K562 (cell line): ENCODE measurements at regions not wholly inside any gene's neighbourhood (a gene's known extent, or its start where the extent isn't known, plus 50 kb on each side); places are given as distances from the start of the nearest gene placed in this dataset.

Source experiments
- ATAC-seq: fragments of 200-7000 bp; cut with Tn5 transposase; 3 replicates; pipeline ENCODE4 v1.9.1; 2020; ENCODE audit warnings: moderate library complexity
- BruUV-seq: library from RNA; stranded (reverse); fragments of 400-500 nt; replicated peaks from 2 replicates; lab custom pipeline; 2021; lab: Mats Ljungman, UMichigan
- CTCF ChIA-PET: fragments of 300-600 bp; formaldehyde crosslinking; extraction: SDS; loops from one replicate; lab custom pipeline; 2021; ENCODE audit warnings: low intra/inter-chr PET ratio; lab: Yijun Ruan, JAX
- POLR2A ChIA-PET: fragments of 300-600, 350-650 bp; sonication (Branson Sonifier 250); formaldehyde crosslinking; extraction: SDS; loops from one replicate; lab custom pipeline; 2021; ENCODE audit warnings: antibody characterized with exemption, inconsistent platforms; lab: Yijun Ruan, JAX
- DNase-seq, 4 experiments: peaks; one replicate each; pipeline versions ENCODE4 v3.0.0 to v3.0.0-alpha.2; 2011 to 2018; ENCODE audit warnings: low spot score in 3 of 4, mixed read lengths in 3 of 4; ENCODE audit errors: extremely low read depth in 1 of 4
- FAIRE-seq: peaks from 2 replicates; lab custom pipeline; 2011; peaks lifted over from hg19 to GRCh38; lab: Jason Lieb, UNC
- H2AFZ ChIP-seq: 2 replicates; pipeline ENCODE4 v1.6.0; 2011; ENCODE audit warnings: low read depth, low read length, control low read depth, inconsistent platforms
- H3K27ac ChIP-seq: fragments of 200-600 bp; 3 replicates; pipeline ENCODE4 v1.8.0; 2011; ENCODE audit warnings: low read depth, mild to moderate bottlenecking, control low read depth, inconsistent platforms, low read length, moderate library complexity, mixed read lengths; ENCODE audit errors: extremely low read depth
- H3K27me3 ChIP-seq, 2 experiments: fragments of 300-600 bp in 1 of 2; 2 replicates in 1 of 2; 3 replicates in 1 of 2; pipeline versions ENCODE4 v1.6.0 to v1.8.0; 2011; ENCODE audit warnings: inconsistent platforms in 2 of 2, low read length in 2 of 2, mild to moderate bottlenecking in 1 of 2, mixed read lengths in 1 of 2, moderate library complexity in 1 of 2; ENCODE audit not compliant: control insufficient read depth in 2 of 2, insufficient read depth in 2 of 2
- H3K36me3 ChIP-seq: fragments of 300-600 bp; 3 replicates; pipeline ENCODE4 v1.8.0; 2011; ENCODE audit warnings: mild to moderate bottlenecking, low read length, inconsistent platforms; ENCODE audit not compliant: control insufficient read depth, insufficient read depth
- H3K4me1 ChIP-seq, 2 experiments: fragments of 200-600 bp in 1 of 2; replicated peaks in 1 of 2; 2 replicates in 1 of 2; 3 replicates in 1 of 2; pipeline versions ENCODE4 v1.5.1 to v1.8.0; 2011; ENCODE audit warnings: inconsistent platforms in 2 of 2, low read length in 2 of 2, mild to moderate bottlenecking in 1 of 2, mixed read lengths in 1 of 2, moderate library complexity in 1 of 2; ENCODE audit not compliant: control insufficient read depth in 2 of 2, insufficient read depth in 2 of 2
- H3K4me2 ChIP-seq: 2 replicates; pipeline ENCODE4 v1.6.1; 2011; ENCODE audit warnings: low read length, control low read depth, inconsistent platforms, mixed read lengths; ENCODE audit not compliant: insufficient read depth
- H3K4me3 ChIP-seq: fragments of 200-600 bp; sonication (generic), shearing (Covaris generic); 2 replicates; pipeline ENCODE4 v1.5.1; 2016; ENCODE audit warnings: control low read depth, inconsistent platforms
- H3K79me2 ChIP-seq: fragments of 200-600 bp; 3 replicates; pipeline ENCODE4 v1.8.0; 2011; ENCODE audit warnings: low read length, inconsistent platforms; ENCODE audit not compliant: control insufficient read depth, insufficient read depth
- H3K9ac ChIP-seq, 2 experiments: 2 replicates each; pipeline versions ENCODE4 v1.6.0 to v1.6.1; 2011; ENCODE audit warnings: low read depth in 2 of 2, low read length in 2 of 2, control low read depth in 1 of 2, inconsistent platforms in 1 of 2, mild to moderate bottlenecking in 1 of 2, mixed read lengths in 1 of 2; ENCODE audit not compliant: insufficient read depth in 1 of 2
- H3K9me1 ChIP-seq: one replicate; pipeline ENCODE4 v1.6.0; 2011; ENCODE audit warnings: inconsistent platforms, mild to moderate bottlenecking, low read length, moderate library complexity; ENCODE audit not compliant: control insufficient read depth, insufficient read depth
- H3K9me3 ChIP-seq: replicated peaks from 2 replicates; pipeline ENCODE4 v1.5.1; 2011; ENCODE audit warnings: low read depth, low read length, inconsistent platforms; ENCODE audit not compliant: control insufficient read depth, insufficient read depth
- H4K20me1 ChIP-seq: replicated peaks from 2 replicates; pipeline ENCODE4 v1.6.1; 2011; ENCODE audit warnings: low read length, inconsistent platforms, mixed read lengths; ENCODE audit not compliant: control insufficient read depth, insufficient read depth
- CBFA2T2 ChIP-seq: fragments of 450-650 bp; conservative IDR thresholded peaks from 2 replicates; pipeline ENCODE4 v1.6.1; 2017; ENCODE audit warnings: mild to moderate bottlenecking
- HDAC2 ChIP-seq: fragments of 450-650 bp; IDR thresholded peaks from 2 replicates; pipeline ENCODE4 v1.6.1; 2016; ENCODE audit warnings: mild to moderate bottlenecking
- HNRNPK ChIP-seq: fragments of 200-400 bp; formaldehyde crosslinking; IDR thresholded peaks from one replicate; pipeline ENCODE4 v1.6.1; 2018; ENCODE audit warnings: mild to moderate bottlenecking, low read depth, low read length; ENCODE audit not compliant: poor library complexity, severe bottlenecking
- MAFK ChIP-seq: IDR thresholded peaks from 2 replicates; pipeline ENCODE4 v1.6.1; 2011; ENCODE audit warnings: low read length, improper control_type of control experiment
- OTX1 ChIP-seq: fragments of 450-650 bp; formaldehyde crosslinking; IDR thresholded peaks from 2 replicates; pipeline ENCODE4 v1.4.0; 2022; ENCODE audit warnings: mild to moderate bottlenecking
- SP1 ChIP-seq: sonication (generic); formaldehyde crosslinking; IDR thresholded peaks from 2 replicates; pipeline ENCODE4 v1.8.1; 2022; ENCODE audit warnings: mild to moderate bottlenecking, missing genetic modification reagents
- TFAM ChIP-seq: fragments of 250-450 bp; sonication (Bioruptor Pico); conservative IDR thresholded peaks from 2 replicates; pipeline ENCODE4 v1.5.0; 2021; ENCODE audit warnings: mild to moderate bottlenecking, moderate library complexity
- TGIF2 ChIP-seq: sonication (generic); formaldehyde crosslinking; IDR thresholded peaks from 2 replicates; pipeline ENCODE4 v1.8.1; 2022; ENCODE audit warnings: mild to moderate bottlenecking, missing genetic modification reagents, moderate library complexity
- ZNF12 ChIP-seq: sonication (generic); formaldehyde crosslinking; IDR thresholded peaks from 2 replicates; pipeline ENCODE4 v1.4.0; 2020; ENCODE audit warnings: mild to moderate bottlenecking, missing genetic modification reagents
- ZNF124 ChIP-seq: sonication (generic); formaldehyde crosslinking; IDR thresholded peaks from 2 replicates; pipeline ENCODE4 v1.8.1; 2022; ENCODE audit warnings: missing genetic modification reagents
- ZNF174 ChIP-seq: fragments of 250-450 bp; sonication (Bioruptor Pico); IDR thresholded peaks from 2 replicates; pipeline ENCODE4 v1.4.0; 2020; ENCODE audit warnings: mild to moderate bottlenecking
- in situ Hi-C: fragments of 300-500 bp; cut with MboI; formaldehyde crosslinking; loops from 4 replicates; pipeline ENCODE4 v1.15.0; 2018; ENCODE audit warnings: inconsistent platforms, mixed read lengths
- intact Hi-C: fragments of 100-400 bp; cut with micrococcal nuclease; formaldehyde crosslinking; loops from 2 replicates; pipeline ENCODE4 v1.14.2; 2022
- TF ChIP-seq, protein P1 (sequence below): IDR thresholded peaks from 3 replicates; pipeline ENCODE4 v1.6.1; 2011; ENCODE audit warnings: borderline replicate concordance, mild to moderate bottlenecking, moderate library complexity; ENCODE audit not compliant: insufficient read length; ENCODE audit errors: extremely low read depth
- TF ChIP-seq, protein P2 (sequence below), 2 experiments: fragments of 450-650 bp; IDR thresholded peaks; 2 replicates each; pipeline ENCODE4 v1.6.1; 2018; ENCODE audit warnings: mild to moderate bottlenecking in 2 of 2, low read depth in 1 of 2; ENCODE audit not compliant: partially characterized antibody in 2 of 2

DNA sequence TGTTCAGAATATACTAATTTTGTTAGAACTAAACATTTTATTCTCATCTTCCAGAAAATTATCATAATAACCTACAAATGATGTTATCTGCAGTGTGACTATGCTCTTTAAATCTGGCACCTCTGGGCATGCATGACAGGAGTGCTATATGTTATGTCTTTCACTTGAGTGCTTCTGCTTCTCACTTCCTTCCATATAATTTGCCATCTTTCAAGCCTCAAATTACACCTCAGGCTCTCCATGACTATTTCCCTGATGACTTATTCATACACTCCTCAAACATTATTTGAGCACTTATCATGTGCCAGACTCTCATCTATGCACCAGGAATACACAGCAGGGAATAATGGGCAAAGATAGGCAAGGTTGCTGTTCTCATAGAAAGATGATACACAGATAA lies 219.3 kb upstream of the POU2AF2 start:
- DNase-seq: no peak
- FAIRE-seq: no peak
- Histone ChIP-seq H3K9ac (no peak overlapping the region), H3K4me3 (no peak overlapping the region), H3K27me3 (no peaks in the 10 kb centered on the region), H3K4me1 (no peaks in the 10 kb centered on the region), H4K20me1 (no peaks in the 10 kb centered on the region), H2AFZ (no peak overlapping the region), H3K9me3 (0 out of 2 replicates have a peak, but pooled peaks cover 3% of the 10 kb centered on the region), H3K27ac (no peak overlapping the region), H3K9me1 (no peaks in the 10 kb centered on the region), H3K4me2 (no peak overlapping the region), H3K79me2 (no peaks in the 10 kb centered on the region), H3K36me3 (no peaks in the 10 kb centered on the region)
- in situ Hi-C loops: no loop called here
- TF ChIP-seq, protein P1, sequence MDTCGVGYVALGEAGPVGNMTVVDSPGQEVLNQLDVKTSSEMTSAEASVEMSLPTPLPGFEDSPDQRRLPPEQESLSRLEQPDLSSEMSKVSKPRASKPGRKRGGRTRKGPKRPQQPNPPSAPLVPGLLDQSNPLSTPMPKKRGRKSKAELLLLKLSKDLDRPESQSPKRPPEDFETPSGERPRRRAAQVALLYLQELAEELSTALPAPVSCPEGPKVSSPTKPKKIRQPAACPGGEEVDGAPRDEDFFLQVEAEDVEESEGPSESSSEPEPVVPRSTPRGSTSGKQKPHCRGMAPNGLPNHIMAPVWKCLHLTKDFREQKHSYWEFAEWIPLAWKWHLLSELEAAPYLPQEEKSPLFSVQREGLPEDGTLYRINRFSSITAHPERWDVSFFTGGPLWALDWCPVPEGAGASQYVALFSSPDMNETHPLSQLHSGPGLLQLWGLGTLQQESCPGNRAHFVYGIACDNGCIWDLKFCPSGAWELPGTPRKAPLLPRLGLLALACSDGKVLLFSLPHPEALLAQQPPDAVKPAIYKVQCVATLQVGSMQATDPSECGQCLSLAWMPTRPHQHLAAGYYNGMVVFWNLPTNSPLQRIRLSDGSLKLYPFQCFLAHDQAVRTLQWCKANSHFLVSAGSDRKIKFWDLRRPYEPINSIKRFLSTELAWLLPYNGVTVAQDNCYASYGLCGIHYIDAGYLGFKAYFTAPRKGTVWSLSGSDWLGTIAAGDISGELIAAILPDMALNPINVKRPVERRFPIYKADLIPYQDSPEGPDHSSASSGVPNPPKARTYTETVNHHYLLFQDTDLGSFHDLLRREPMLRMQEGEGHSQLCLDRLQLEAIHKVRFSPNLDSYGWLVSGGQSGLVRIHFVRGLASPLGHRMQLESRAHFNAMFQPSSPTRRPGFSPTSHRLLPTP: no peak
- TF ChIP-seq TGIF2 (CRISPR knock-in tag) (no peak), SP1 (CRISPR knock-in tag) (no peak), ZNF12 (CRISPR knock-in tag) (no peak), OTX1 (no peak), ZNF124 (no peak), ZNF174 (CRISPR knock-in tag) (no peak), MAFK (no peak), CBFA2T2 (no peak), TFAM (CRISPR knock-in tag) (no peak), HDAC2 (no peak), HNRNPK (no peak)
- TF ChIP-seq, protein P2, sequence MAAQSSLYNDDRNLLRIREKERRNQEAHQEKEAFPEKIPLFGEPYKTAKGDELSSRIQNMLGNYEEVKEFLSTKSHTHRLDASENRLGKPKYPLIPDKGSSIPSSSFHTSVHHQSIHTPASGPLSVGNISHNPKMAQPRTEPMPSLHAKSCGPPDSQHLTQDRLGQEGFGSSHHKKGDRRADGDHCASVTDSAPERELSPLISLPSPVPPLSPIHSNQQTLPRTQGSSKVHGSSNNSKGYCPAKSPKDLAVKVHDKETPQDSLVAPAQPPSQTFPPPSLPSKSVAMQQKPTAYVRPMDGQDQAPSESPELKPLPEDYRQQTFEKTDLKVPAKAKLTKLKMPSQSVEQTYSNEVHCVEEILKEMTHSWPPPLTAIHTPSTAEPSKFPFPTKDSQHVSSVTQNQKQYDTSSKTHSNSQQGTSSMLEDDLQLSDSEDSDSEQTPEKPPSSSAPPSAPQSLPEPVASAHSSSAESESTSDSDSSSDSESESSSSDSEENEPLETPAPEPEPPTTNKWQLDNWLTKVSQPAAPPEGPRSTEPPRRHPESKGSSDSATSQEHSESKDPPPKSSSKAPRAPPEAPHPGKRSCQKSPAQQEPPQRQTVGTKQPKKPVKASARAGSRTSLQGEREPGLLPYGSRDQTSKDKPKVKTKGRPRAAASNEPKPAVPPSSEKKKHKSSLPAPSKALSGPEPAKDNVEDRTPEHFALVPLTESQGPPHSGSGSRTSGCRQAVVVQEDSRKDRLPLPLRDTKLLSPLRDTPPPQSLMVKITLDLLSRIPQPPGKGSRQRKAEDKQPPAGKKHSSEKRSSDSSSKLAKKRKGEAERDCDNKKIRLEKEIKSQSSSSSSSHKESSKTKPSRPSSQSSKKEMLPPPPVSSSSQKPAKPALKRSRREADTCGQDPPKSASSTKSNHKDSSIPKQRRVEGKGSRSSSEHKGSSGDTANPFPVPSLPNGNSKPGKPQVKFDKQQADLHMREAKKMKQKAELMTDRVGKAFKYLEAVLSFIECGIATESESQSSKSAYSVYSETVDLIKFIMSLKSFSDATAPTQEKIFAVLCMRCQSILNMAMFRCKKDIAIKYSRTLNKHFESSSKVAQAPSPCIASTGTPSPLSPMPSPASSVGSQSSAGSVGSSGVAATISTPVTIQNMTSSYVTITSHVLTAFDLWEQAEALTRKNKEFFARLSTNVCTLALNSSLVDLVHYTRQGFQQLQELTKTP (IDR thresholded peaks at IDR 0.05; ENCODE audit: low read depth in 1 of 2, partially characterized antibody in 2 of 2): no peak
- CTCF ChIA-PET: no interaction called here
- POLR2A ChIA-PET: no interaction called here
- intact Hi-C loops: no loop called here
- no TSS peak for BruUV-seq
- no peak for ATAC-seq
